ENCODE measurements at regions not wholly inside any gene's neighbourhood (a gene's known extent, or its start where the extent isn't known, plus 50 kb on each side); places are given as distances from the start of the nearest gene placed in this dataset.
"Not testable (repeated sequence)": the region's sequence is repeated elsewhere in the genome, so short reads cannot be mapped to it uniquely, and the experiment has no call there.

GRCh38 chr2:16104315-16104948 is 164.1 kb downstream of the MYCN start:
- intact Hi-C loops (cut with DNase I), result no loop called here

DNA sequence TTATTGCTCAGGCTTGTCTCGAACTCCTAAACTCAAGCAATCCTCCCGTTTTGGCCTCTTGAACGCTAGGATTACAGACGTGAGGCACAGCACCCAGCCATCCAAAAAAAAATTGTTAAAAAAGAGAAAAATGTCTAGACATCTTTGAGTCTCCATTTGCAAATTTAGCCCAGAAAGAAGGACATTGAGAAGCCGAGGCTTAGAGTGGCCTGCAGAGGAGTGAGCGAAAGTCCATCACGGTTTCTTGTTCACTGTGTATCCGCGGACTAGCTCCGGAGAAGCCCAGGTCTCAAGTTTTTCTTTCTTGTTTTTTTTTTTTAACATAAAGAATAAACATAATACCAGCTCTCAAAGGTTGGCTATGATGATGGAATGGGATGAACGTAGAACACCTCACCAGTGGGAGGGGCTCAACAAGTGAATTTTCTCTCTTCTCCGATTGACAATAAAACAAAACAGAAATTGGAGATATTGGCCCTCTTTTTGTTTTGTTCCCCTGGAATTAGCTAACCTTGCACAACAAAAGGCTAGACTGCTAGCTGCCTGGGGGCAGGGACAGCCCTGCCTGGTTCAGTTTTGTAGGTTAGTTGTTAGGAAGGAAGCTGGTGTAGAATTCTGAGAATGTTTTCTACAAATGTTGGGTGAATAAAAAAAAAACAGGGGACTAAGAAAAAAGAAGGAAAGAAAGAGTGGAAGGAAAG is 163.4 kb downstream of the MYCN start:
- intact Hi-C loops (cut with DNase I), result no loop called here
- DNase-seq (ENCODE audit: low spot score), result no peak

More at GRCh38 chr2:16104315-16104948, 164.1 kb downstream of the MYCN start:
- DNase-seq (ENCODE audit: low spot score), result no peak

- DNase-seq (ENCODE audit: low spot score), result no peak
- intact Hi-C loops (cut with DNase I), result no loop called here
These were observed 162.6 kb downstream of the MYCN start for GRCh38 chr2:16102976-16103380.

DNA sequence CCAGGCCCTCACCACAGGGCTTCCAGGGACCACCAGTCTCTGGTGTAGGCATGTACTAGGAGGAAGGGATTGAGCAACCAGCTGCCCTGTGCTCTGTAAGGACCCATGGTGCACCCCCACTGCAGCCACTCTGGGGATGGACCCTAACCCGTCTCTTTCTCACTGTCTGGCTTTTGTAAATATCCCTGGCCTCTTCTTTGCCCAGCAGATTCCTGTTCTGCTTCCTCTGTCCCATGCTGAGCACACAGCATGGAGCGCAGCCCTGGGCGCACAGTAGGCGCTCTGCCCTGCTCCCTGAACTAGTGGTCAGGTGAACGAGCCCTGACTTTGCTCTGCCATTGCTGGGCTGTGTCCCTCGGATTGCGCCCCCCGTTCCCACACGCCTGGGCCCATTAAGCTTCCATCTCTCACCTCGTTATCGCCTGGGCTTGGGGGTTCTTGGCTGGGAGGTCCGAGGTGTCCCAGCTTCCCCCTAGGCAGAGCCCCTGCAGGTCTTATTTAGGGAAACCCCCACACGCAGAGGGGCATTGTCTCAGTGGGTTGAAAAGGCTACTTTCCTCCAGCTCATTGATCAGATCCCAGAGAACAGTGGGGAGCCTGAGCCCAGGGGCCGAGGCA is 162.1 kb downstream of the MYCN start:
- no peak for DNase-seq (ENCODE audit: low spot score)
- intact Hi-C loops (cut with DNase I), result no loop called here

DNA sequence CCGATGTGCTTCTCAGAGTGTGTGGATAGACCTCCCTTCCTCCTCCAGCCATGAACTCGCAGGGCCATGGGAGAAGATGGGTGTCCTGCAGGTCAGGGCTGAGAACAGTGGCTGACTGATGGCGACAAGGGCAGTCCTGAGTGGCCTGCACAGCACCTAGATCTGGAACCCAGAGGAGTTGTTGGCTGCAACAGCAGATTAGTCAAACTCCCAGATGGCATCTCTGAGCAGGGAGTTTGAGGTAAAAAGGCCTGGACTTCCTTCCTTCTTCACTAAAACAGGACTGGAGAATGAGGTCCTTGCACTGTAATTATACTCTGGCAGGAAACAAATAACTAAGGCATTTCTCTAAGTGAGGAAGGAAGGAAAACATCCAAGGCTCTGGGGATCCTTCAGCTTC is 160.8 kb downstream of the MYCN start:
- intact Hi-C loops (cut with DNase I), result no loop called here
- DNase-seq (ENCODE audit: low spot score), result no peak

GRCh38 chr2:16100006-16100405 is 159.7 kb downstream of the MYCN start:
- DNase-seq (ENCODE audit: low spot score), result no peak
- intact Hi-C loops (cut with DNase I), result no loop called here

DNA sequence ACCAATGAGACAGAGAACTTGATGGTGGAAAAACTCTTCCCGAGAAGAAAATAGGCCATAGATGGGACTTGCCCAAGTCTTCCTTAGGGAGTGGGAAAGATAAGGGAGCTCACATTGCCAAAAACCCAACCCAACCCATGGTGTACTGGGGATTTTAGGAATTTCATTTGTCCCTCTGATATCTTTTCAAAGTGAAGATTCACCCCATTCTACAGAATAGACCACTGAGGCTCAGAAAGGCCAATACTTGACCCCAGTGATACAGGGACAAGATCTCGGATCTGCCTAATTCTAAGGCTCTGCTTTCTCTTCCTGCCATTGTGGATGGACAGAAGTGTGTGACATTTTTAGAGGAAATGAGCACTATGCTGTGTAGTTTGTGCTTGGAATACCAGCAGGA is 159.0 kb downstream of the MYCN start:
- no peak for DNase-seq (ENCODE audit: low spot score)
- intact Hi-C loops (cut with DNase I), result no loop called here

DNA sequence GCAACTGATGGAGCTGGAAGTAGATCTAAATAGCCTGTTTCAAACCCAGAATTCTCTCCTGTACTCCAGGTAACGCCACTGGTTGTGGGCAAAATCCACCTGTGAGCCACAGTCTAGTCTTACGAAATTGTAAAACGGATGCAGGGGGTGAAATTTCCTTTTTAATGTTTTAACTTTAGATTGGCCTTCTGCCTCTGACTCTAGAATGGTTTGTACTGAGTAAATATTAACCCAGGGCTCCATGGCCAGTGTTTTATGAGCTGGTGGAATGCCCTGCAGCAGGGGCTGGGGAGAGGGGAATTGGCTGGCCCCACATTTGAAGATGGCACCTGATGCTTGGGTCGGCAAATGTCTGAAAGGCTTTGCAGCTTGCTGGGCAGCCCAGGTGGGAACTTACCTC is 156.6 kb downstream of the MYCN start:
- intact Hi-C loops (cut with DNase I), result no loop called here
- DNase-seq (ENCODE audit: low spot score), result no peak

DNA sequence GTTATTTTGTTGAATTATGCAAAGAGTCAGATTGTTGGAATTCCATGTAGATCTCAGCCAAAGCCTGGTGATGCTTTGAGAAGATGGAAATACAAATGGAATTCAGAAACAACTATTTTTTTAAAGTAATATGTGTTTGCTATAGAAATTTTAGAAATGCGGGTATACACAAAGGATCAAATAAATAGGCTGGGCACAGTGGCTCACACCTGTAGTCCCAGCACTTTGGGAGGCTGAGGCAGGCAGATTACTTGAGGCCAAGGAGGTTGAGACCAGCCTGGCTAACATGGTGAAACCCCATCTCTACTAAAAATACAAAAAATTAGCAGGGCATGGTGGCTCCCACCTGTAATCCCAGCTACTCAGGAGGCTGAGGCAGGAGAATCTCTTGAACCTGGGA is 155.1 kb downstream of the MYCN start:
- intact Hi-C loops (cut with DNase I); DNase-seq (ENCODE audit: low spot score): not testable (repeated sequence)

GRCh38 chr2:16094811-16095210 is 154.5 kb downstream of the MYCN start:
- intact Hi-C loops (cut with DNase I), result no loop called here
- DNase-seq (ENCODE audit: low spot score), result no peak

DNA sequence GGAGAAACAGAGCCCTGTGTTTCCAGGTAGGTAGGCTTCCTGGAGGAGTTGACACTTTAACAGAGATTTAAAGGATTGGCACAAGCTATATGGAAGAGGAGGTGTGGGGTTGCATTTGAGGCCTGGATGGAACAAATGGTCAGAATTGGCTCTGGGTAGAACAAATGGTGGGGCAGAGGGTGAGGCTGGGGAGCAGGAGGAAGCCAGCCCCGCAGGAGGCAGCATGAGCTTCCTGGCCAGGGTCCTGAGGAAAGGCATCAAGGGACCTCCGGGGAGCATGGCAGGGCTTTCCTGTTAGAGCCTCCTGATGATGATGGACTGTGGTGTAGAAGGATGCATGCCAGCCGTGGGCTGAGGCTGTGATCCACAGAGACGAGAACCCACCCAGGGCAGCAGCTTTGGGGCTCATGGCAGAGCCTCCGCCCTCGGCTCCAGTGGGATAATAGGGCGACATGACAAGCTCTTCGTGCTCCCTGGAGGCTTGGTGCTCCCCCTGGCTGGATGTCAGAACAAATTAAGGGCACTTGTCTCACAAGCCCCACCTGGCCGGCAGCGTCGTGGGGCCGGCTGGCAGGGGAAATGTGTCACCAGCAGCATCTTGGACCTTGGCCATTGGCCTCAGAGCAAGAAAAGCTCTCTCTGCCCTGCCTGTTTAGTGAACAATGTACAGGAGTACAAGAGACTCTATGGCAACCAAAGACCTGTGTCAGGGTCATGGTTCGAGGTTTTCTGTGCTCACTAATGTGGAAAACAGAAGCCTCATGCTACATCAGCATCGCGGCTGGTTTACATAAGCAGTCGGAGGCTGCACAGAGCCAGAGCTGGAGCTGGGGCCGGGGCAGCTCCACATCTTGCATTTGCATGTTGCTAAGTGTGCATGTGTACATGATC is 153.5 kb downstream of the MYCN start:
- intact Hi-C loops (cut with DNase I), result no loop called here
- DNase-seq (ENCODE audit: low spot score), result no peak

GRCh38 chr2:16092861-16093638 is 152.7 kb downstream of the MYCN start:
- DNase-seq (ENCODE audit: low spot score), result no peak
- intact Hi-C loops (cut with DNase I), result no loop called here

DNA sequence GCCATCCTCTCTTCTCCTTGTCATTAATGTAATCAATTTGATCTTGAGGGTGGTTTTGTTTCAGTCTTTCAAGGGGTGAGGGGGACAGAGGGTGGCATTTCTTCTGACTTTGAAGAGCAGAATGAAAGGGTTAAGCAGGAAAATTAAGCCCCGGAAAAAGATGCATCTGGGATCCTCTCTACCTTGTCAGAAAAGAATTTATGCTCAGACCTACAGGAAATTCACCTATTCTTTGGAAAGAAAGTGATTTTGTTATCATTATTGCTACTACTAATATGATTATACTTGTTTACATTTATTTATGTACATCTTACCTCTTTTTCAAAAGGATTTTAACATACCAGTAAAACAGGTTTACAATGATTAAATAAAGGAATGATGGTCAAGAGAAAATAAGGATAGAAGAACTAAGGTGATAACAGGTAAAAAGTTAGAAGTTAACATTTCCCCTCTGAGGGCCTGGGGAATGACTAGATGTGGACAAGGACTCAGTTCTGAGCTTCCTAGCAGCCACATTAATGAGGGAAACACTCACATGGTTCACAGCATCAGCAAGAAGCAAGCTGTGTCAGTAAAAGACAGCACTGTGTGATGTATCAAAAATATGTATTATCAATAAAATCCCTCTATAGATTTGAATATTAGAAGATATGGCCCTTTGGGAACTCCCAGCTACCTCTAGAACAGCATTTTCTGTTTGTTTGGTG is 151.4 kb downstream of the MYCN start:
- DNase-seq (ENCODE audit: low spot score), result no peak
- intact Hi-C loops (cut with DNase I), result no loop called here

DNA sequence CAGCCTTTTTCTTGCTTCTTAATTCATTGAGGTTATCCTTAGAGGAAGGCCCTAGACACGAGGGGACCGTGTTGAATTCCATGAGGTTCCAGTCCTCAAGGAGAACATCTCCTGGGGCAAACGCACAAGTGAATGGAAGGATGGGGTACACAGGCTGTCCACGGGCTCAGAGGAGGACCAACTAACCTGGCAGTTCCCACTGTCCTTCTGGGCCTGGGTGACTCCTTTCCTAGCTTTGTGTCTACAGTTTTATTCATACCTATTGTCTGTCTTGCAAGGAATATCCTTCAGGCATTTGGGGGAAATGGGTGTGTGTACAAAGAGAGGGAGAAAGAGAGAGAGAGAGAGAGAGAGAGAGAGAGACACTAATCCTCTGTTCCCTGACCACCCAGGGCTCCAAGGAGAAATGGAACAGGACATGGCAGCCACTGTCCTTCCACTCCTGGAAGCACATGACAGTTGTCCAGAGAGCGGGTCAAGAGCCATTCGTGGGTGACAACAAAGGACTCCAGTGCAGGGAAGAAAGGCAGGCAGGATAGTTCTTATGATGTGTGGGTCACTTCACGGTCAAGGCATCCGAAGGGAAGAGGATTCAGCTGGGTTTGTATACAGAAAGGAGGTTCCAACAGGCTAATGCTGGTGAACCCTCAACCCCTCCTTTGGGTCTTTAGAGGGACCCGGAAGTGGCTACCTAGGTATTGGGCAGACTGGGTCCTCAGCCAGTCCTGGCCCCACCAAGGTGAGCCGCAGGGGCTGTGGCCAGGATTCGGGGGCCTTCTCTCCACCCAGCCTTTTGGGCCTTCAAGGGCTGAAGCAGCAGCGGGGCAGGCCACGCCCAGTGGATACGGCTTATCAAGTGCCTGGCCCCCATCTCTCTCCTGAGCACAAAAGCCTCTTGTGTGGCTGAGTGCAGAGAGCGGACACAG is 150.6 kb downstream of the MYCN start:
- no peak for DNase-seq (ENCODE audit: low spot score)

GRCh38 chr2:16089491-16089890 is 149.1 kb downstream of the MYCN start:
- DNase-seq (ENCODE audit: low spot score); intact Hi-C loops (cut with DNase I): not testable (repeated sequence)

More for the DNA sequence above, 150.6 kb downstream of the MYCN start:
- intact Hi-C loops (cut with DNase I), result no loop called here

DNA sequence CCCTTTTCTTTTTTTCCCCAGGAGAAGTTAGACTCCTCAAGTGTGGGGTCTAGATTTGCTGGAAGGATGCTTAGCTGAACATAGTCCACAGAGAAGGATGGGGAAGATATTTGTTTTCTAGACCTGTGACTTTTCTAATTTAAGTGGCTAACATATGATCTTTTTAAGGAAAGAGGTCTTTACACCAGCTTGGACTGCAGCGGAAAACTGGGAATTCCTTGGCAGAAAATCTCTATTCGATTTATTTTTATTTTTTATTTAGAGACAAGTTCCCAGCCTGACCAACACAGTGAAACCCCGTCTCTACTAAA is 148.4 kb downstream of the MYCN start:
- intact Hi-C loops (cut with DNase I), result no loop called here

DNA sequence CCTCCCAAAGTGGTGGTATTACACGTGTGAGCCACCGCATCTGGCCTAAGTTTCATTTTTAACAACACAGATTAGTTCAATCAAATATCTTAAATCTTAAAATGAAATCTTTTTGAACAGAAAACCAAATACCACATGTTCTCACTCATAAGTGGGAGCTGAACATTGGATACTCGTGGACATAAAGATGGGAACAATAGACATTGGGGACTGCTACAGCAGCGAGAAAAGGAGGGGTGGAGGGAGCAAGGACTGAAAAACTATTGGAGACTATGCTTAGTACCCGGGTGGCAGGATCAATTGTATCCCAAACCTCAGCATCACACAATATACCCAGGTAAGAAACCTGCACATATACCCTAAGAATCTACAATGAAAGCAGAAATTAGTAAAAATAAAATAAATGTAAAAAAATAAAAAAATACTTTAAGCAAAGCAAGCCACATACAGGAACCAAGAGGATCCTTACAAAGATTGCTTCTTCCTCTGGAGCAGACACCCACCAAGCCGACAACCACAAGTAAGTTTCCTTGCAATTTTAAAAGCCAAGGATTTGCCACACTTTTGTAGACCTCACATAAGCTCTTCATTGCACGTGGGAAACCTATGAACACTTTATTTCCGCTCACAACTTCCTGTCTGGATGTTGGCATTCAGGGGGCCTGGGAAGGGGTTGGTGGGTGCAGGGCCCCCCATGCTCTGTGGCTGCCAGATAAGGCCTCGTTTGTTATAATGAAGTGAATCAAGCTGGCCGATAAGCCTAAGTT is 147.9 kb downstream of the MYCN start:
- DNase-seq (ENCODE audit: low spot score), result no peak
- intact Hi-C loops (cut with DNase I), result no loop called here

More for the DNA sequence above, 148.4 kb downstream of the MYCN start:
- DNase-seq (ENCODE audit: low spot score), result no peak

All from cardiac septum (tissue), 1 donor.